ENCODE measurements at regions not wholly inside any gene's neighbourhood (a gene's known extent, or its start where the extent isn't known, plus 50 kb on each side); places are given as distances from the start of the nearest gene placed in this dataset.
"Not testable (repeated sequence)": the region's sequence is repeated elsewhere in the genome, so short reads cannot be mapped to it uniquely, and the experiment has no call there.

DNA sequence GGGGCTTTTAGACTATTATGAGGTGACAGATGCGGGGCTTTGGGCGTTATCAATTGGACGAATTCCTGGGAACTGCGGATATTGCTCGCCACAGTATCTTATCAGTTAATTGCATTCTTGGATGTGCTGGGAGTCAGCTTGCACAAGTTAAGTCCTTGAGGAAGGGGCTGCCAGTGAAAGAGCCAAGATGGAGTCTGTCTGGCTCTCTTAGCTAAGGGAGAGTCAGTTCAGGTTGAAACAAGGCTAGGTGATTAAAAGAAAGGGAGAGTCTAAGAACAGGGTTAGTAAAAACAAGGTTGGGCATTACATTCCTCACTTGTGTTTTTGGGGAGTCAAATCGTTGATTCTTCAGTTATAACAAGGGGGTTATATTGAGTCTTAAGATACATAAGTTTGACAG is 162.5 kb upstream of the CCZ1B start:
- TF ChIP-seq POLR2A, CTCF (IDR thresholded peaks at IDR 0.05): not testable (repeated sequence)

Measured in gastroesophageal sphincter (tissue), 3 donors.